HK-2 (cell line): ENCODE measurements at regions not wholly inside any gene's neighbourhood (a gene's known extent, or its start where the extent isn't known, plus 50 kb on each side); places are given as distances from the start of the nearest gene placed in this dataset.
"Not testable (repeated sequence)": the region's sequence is repeated elsewhere in the genome, so short reads cannot be mapped to it uniquely, and the experiment has no call there.

ENCODE experiments used
- DNase-seq: peaks from one replicate; pipeline ENCODE4 v3.0.0-alpha.2; 2018; ENCODE audit not compliant: unreplicated experiment

DNA sequence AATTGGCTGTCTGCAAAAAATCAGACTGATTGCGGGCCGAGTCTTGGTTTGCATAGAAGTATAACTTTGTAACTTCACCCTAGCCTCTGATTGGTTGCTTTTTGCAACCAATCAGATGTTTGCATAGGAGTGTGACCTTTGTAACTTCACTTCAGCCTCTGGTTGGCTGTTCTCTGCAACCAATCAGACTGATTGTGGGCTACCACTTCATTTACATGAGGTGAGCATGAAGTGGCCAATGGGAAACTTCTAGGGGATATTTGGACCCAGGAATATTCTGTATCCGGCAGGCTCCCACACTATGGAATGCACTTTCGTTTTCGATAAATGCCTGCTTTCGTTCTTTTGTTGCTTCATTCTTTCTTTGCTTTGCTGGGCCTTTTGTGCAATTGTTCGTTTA is 667.7 kb downstream of the FAM133A start:
- DNase-seq, result not testable (repeated sequence)

DNA sequence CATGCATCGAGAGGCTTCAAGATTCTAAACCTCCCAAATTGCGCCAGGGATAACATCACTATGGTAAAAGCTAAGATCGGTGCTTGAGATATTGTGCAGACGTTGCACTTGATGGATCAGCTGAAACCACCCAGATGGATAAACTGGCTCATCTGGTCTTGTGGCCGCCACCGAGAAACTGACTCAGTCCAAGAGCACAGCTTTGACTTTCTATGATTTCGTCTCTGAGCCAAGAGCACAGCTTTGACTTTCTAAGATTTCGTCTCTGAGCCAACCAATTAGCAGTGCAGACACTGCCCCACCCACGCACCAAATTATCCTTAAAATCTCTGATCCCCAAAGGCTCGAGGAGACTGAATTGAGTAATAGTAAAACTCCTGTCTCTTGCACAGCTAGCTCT is 687.2 kb downstream of the FAM133A start:
- no peak for DNase-seq

DNA sequence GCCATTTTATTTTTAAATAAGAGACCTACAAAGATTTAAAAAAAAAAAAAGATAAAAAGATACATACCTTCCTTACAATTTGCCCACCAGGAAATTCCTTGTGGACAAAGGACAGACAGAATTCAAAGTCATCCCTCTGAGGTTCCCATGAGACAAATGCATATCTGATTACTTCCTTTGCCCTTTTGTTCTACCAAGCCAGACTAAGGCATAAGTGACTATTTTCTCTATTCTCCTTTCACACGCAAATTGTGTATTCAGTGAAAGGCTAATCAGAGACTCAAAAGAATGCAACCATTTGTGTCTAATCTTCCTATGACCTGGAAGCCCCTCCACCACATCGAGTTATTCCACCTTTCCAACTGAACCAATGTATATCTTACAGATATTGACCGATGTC is 691.7 kb downstream of the FAM133A start:
- DNase-seq, result no peak

DNA sequence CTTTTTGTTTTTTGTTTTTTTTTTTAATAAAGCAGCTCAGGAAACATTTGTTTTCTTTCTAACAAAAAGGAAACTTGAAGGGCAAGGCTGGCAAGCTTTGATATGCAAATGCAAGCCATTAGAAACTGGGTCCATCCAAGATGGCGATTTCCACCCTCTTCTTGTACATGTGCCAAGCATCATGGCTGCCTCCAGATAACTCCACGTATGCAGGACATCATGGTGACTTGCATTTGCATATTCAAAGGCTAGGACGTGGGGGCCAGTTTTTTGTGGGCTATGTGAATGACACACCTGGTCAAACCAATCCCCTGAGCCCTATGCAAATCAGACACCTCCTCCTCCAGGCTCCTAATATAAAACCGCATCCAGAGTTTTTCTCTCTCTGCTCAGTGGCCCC is 692.6 kb downstream of the FAM133A start:
- DNase-seq, result no peak

DNA sequence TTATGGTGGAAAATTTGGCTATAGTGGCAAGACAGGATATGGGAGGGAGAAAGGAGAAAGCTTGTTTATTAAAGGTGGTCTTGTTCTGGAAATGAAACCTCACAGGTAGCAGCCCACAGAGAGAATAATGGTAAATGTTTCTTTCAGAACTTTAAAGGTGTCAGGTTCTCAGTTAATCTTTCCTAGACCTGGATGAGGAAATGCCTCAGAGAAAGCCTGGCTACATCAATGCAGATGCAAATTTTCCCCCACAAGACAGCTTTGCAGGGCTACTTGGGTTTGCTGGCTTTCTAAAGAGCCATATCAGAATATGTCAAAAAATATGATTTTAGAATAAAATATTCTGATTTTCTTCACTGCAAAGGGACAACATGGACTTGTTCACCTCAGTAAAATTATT is 715.0 kb downstream of the FAM133A start:
- DNase-seq, result no peak

DNA sequence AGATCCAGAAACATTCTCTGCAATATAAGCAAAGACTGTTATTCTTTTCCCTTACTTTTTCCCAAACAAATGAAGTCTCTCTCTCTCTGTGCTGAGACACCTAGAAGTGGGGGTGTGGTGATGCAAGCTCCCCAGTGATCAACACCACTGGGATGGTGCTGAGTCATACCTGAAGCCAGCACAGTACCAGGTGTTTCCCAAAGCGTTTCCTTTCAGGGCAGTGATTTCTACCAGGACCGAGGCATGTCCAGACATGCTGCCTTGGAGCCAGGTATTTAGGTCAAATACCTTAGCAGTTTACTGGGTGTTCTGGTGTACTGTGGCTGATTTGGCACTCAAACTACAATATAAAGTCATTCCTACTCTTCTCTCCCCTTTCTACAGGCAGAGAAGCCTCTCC is 726.5 kb downstream of the FAM133A start:
- no peak for DNase-seq

DNA sequence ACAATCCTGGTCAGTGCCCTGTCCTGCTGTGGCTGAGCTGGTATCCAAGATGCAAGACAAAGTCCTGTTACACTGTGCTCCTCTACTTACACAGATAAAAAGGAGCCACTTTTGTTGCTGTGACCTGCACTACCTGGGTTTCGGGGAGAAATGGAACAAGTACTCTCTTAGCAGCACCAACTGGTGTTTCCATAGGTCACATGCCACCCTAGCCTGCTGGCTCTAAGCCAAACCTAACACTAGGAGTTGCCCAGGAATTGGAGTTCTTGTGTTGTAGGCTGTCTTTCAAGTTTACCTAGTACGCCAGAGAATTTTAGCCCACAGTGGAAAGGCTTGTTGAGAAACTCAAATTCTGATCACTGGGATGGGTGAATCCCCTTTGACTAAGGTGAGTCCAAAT is 727.4 kb downstream of the FAM133A start:
- no peak for DNase-seq

DNA sequence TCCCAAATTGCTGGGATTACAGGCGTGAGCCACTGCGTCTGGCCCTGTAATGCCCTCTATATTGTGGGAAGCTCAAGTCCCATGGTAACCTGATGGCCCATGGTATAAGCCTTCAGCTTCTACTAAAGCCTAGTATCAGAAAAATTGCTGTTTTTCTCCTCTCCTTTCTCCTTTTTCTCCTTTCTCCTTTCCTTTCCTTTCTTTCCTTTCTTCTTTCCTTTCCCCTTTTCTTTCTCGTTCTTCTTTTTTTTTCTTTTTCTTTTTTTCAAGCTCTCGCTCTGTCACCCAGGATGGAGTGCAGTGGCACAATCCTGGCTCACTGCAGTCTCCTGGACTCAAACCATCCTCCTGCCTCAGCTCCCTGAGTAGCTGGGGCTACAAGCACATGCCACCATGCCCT is 740.7 kb downstream of the FAM133A start:
- no peak for DNase-seq

DNA sequence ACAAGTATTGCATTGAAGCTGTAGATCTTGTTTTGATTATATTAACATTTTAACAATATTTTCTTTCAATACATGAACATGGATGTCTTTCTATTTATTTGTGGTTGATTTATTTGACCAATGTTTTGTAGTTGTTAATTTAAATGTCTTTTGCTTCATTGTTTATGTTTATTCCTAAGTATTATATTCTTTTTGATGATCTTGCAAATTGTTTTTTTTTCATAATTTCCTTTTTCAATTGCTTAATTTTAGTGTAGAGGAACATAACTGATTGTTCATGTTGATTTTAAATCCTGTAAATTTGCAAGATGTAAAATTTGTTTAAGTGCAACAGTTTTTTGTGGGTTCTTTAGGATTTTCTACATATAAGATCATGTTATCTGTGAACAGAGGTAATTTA is 744.1 kb downstream of the FAM133A start:
- DNase-seq, result no peak

DNA sequence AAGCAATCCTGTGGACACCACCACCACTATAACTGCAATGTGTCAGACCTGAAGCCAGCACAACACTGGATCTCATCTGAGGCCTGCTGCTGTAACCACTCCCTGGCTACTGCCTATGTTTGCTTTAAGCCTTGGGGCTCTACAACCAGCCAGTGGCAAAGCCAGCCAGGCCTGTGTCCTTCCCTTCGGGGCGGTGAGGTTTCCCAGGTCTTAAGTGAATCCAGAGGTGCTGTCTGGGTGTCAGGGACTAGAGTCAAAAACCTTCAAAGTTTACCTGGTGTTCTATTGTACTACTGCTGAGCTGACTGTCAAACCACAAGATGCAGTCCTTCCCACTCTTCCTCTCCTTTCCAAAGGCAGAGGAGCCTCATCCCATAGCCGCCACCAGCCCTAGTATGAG is 750.5 kb downstream of the FAM133A start:
- DNase-seq, result no peak

DNA sequence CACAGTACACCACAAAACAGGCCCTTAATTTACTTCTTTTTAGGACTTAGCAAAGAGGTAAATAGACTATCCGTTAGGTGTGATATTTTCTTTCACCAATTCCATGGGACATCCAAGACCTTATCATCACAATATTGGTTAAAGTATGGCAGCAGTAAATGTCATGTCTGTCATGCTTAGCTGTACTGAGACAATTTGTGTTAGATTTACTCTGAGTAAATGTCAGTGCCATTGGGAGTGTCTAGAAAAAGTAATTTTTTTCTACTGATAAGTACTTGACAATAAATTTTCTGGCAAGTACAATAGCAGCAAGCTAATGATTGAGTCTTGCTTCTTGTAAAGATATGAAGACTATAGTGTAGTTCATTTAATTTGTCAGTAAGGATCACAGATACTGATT is 756.1 kb downstream of the FAM133A start:
- DNase-seq, result no peak

DNA sequence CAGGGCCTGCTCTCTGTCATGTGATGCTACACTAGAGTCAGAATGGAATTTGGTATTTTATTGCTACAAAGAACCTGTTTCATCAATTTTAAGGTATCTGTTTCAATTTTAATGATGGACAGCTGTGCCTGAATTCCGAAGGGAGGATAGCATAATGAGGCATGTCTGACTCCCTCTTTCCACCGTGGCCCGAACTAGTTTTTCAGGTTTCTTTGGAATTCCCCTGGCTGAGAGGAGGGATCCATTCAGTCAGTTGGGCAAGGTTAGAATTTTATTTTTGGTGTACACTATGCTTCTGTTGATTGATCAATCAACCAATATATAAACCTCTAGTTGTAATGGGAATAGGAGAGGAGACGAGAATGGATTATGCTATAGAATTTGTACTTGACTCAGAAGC is 761.8 kb downstream of the FAM133A start:
- DNase-seq, result no peak

DNA sequence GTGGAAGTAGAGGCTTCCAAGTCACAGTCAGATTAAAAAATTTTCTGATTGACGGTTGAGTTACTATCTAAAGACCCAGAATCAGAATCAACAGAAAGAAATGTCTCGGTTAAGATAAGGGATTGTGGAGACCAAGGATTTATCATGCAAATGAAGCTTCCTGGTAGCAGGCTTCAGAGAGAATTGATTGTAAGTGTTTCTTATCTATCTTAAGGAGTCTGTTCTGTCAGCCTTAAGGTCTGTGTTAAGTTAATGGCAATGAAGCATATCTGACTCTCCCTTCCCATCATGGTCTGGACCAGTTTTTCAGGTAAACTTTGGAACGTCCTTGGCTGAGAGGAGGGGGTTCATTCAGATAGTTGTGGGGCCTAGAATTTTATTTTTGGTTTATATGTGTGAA is 780.2 kb downstream of the FAM133A start:
- no peak for DNase-seq

DNA sequence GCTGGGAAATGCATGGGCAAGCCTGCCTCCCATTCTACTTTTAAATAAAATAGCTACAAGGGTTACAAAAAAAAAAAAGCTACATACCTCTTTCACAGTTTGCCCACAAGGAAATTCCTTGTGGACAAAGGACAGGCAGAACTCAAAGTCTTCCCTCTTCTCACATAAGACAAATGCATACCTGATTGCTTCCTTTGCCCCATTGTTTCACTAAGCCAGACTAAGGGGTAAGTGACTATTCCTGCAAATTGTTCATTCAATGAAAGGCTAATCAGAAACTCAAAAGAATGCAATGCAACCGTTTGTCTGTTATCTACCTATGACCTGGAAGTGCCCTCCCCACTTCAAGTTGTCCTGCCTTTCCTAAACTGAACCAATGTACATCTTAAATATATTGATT is 780.6 kb downstream of the FAM133A start:
- no peak for DNase-seq

DNA sequence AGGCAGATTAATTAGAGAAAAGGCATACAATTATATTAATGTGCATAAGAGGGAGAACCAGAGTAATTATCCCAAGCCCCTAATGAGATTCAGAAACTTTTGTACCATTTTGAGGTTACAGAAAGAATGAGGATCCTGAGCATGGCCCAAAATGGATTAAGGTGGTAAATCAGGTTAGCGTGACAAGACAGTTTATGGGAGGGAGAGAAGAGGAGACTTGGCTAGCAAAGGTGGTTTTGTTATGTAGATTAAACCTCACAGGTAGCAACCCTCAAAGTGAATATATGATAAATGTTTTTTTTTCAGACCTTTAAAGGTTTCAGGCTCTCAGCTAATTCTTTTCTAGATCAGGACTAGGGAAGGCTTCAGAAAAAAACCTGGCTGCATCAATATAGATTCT is 781.8 kb downstream of the FAM133A start:
- DNase-seq, result no peak

DNA sequence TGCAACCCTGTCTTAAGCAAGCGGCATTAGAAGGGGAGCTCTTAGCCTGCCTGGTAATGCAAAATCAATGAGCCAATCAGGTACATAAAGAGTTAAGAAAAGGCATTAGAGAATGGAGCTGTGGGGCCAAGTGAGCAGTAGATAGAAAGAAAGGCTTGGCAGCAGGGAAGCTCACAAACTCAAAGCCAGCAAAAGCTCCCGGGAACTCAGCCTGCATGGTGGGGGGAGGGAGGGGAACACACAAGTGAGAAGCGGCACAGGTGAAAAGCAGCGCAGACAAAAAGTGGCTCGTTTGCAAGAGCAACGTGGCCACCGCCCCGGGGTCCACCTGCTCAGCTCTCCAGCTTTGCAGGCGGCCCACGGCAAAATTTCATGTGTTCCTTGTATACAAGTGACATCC is 818.5 kb downstream of the FAM133A start:
- DNase-seq, result no peak

DNA sequence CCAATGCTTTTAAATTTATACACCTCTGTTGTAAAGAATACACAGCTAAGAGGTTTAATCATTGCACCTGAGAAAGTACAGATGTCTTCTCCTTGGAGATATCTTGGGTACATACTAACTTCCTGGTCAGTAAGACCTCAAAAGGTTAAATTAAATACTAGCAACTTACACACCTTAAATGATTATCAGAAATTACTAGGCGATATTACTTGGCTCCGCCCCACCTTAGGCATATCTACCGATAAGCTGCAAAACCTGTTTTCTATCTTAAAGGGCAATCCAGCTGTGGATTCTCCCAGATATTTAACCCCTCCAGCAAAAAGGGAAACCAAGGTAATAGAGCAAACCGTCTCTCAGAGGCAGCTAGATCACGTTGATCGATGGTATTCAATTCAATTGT is 819.4 kb downstream of the FAM133A start:
- DNase-seq, result no peak

DNA sequence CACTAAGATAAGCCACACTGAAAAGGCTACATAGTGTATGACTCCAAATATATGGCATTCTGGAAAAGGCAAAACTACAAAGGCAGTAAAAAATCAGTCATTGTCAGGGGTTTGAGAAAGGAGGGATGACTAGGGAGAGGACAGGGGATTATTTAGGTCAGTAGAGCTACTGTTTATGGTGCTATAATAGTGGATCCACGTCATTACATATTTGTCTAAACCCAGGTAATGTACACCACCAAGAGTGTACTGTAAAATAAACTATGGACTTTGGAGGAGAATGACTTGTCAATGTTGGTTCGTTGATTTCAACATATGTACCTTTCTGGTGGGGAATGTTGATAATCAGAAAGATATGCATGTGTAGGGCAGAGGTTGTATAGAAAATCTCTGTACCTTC is 837.6 kb downstream of the FAM133A start:
- DNase-seq, result no peak

DNA sequence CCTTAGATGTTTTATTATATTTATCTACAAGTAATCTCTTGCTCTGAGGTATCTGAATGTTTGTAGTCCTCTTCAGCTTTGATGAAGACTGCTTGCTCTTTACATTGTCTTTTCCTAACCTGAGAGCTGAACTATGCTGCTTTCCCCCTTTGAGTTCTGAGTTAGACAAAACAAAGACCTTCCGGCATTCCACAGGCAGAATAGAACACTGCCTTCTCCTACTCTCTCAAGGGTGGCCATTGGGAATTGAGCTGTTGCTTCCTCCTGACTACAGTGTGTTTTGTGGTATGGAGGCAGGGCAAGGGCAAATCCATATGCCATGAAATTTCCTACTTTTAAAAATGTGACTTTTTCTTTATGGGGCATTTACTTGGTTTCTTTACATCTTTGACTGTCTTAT is 841.0 kb downstream of the FAM133A start:
- no peak for DNase-seq

DNA sequence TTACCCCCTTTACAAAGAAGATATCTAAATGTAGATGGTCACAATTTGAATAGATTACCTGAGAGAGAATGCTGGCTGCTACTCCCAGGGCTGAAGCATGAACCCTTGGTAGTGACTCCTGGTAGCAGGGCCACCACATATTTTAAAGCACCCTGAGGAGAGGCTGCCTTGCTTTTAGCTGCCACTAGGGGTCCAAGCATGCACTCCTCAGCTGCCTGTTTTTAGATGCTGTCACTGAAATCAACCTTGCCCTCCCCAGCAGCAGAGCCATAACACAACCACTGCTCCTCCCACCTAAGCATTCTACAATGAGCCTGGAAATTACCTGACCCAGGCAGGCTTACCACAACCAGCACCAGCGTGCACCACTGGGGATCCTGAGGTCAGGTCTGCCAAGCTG is 850.9 kb downstream of the FAM133A start:
- peak; percentile 2 for DNase-seq

DNA sequence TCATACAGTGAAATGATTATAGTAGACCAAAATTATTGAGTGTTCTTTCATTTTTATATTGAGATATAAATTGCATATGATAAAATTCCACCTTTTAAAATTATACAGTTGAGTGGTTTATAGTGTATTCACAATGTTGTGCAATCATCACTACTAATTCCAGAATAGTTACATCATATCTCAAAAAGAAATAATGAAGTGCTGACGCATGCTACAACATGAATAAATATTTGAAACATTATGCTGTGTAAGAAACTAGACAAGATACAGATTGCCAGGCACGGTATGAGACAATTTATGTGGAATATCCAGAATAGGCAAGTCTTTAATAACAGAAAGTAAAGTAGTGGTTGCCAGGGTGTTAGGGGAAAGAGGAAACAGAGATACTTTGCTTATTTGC is 871.7 kb downstream of the FAM133A start:
- no peak for DNase-seq

DNA sequence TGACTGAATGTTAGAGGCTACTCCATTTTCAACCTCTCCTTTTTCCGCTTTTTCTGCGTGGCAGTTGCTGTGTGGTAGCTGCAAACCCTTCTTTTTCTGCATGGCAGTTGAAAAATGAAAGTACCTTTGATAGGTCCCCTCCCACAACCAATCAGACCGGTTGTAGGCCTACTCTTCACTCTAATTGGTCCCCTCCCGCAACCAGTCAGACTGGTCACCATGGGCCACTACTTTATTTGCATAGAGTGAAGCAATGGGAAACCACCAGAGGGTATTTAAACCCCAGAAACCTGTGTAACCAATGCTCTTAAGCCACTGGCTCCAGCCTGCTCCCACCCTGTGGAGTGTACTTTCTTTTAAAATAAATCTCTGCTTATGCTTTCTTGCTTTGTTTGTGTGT is 877.8 kb downstream of the FAM133A start:
- DNase-seq, result no peak

DNA sequence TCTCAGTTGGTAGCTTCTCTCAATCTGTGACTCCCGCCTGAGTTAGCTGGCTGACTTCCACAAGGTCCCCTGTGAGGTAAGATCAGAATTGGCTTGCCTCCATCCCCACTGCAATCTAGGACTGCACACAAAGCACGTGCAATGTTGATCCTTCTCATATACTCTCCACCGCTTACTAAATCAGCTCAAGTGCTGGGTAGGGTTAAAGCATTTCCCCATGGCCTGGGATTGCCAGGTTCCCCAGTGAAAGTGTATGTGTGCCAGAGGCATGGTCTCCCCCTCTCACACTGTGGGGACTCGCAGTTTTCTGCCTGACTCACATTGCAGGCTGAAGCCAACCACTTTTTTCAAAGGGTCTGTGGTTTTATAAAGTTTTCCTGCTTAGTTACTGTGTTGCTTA is 886.9 kb downstream of the FAM133A start:
- DNase-seq, result no peak

DNA sequence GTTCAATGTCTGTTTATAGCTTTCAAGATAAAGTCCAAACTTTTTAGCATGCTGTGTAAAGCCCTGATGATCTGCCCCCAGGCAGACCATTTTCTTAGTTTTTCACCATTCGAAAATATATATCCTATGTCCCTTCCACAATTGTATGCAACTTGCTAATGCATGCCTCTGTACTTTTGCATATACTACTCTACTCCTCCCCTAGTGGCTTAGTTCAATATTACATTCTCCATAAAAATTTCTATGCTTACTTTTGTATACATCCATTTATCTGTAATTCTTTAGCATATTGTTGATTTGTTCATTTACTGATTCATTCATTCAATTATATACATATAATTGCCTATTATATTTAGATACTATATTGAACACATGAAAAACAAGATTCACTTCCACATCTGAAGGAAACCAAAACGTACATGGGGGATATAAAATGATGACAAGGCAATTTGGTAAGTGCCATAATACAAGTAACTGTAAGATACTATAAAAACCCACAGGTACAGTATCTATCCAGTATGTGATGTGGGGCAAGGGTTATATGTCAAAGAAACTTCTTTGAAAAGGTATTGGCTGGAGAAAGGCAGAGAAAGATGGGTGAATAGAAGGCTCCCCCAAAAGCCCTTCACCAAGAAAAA is 902.5 kb downstream of the FAM133A start:
- no peak for DNase-seq

DNA sequence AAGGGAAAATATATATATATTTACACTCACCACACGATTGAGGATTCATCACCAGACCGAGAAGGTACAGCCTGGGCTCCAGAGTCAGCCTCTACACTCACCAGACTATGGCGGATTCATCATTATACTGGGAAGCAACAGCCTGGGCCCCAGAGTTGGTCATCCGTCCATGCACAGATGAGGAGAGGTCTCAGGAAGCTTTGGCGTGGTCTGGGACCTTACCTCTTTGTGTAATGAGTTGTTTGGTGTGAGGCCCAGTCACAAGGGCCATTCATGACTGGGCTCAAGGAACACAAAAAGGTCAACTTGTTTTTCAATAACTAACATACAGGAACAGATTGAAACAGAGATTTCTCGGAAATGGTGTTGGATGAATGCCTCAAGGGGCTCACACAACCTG is 926.1 kb downstream of the FAM133A start:
- DNase-seq, result no peak
